HCT116 (cell line): ENCODE measurements at regions not wholly inside any gene's neighbourhood (a gene's known extent, or its start where the extent isn't known, plus 50 kb on each side); places are given as distances from the start of the nearest gene placed in this dataset.

ENCODE experiments used
- ATAC-seq: fragments of 200-7000 bp; cut with Tn5 transposase; 2 replicates; pipeline ENCODE4 v1.9.1; 2020; ENCODE audit warnings: mild to moderate bottlenecking, moderate library complexity
- BruUV-seq: library from RNA; stranded (reverse); fragments of 400-500 nt; replicated peaks from 2 replicates; lab custom pipeline; 2021; lab: Mats Ljungman, UMichigan
- CTCF ChIA-PET: fragments of 300-600 bp; sonication (Branson Sonifier 250); formaldehyde crosslinking; loops from one replicate; lab custom pipeline; 2021; ENCODE audit warnings: antibody characterized with exemption; lab: Charles Lee
- POLR2A ChIA-PET: fragments of 300-600, 350-600 bp; sonication (Branson Sonifier 250); formaldehyde crosslinking; loops from one replicate; lab custom pipeline; 2021; ENCODE audit warnings: antibody characterized with exemption; lab: Charles Lee
- RAD21 ChIA-PET, 2 experiments: fragments of 300-600 bp; sonication (Branson Sonifier 250); formaldehyde crosslinking; loops; one replicate each; lab custom pipeline; 2023; ENCODE audit warnings: low total read pairs in 2 of 2; ENCODE audit not compliant: uncharacterized antibody in 2 of 2, unreplicated experiment in 2 of 2, low non-redundant PET in 1 of 2; lab: Charles Lee
- DNase-seq: peaks from one replicate; pipeline ENCODE4 v3.0.0-alpha.2; 2010; ENCODE audit warnings: low read depth, low spot score
- H2AFZ ChIP-seq: fragments of 200-600 bp; shearing (Covaris generic), sonication (generic); 2 replicates; pipeline ENCODE4 v1.6.1; 2017; ENCODE audit warnings: low read depth, mixed run types, mixed read lengths, antibody characterized with exemption, low read length; ENCODE audit not compliant: poor library complexity, severe bottlenecking
- H3K27ac ChIP-seq: 2 replicates; pipeline ENCODE4 v1.5.1; 2012; ENCODE audit warnings: low read depth, low read length
- H3K27me3 ChIP-seq: fragments of 200-600 bp; sonication (generic); 2 replicates; pipeline ENCODE4 v1.6.1; 2016; ENCODE audit warnings: mixed run types, low read length, mixed read lengths; ENCODE audit not compliant: insufficient read depth
- H3K36me3 ChIP-seq, 2 experiments: fragments of 200-500 bp in 1 of 2; fragments of 200-600 bp in 1 of 2; sonication (Bioruptor generic) in 1 of 2; sonication (generic) in 1 of 2; 2 replicates each; pipeline versions ENCODE4 v1.5.1 to v1.6.1; 2014 to 2016; ENCODE audit warnings: low read length in 2 of 2, inconsistent platforms in 1 of 2, mixed read lengths in 1 of 2, mixed run types in 1 of 2; ENCODE audit not compliant: insufficient read depth in 2 of 2, control insufficient read depth in 1 of 2
- H3K4me1 ChIP-seq, 2 experiments: fragments of 200-600 bp in 1 of 2; sonication (generic) in 1 of 2; 2 replicates each; pipeline versions ENCODE4 v1.5.1 to v1.6.1; 2012 to 2017; ENCODE audit warnings: low read length in 2 of 2, inconsistent platforms in 1 of 2, mild to moderate bottlenecking in 1 of 2, mixed read lengths in 1 of 2, mixed run types in 1 of 2, moderate library complexity in 1 of 2; ENCODE audit not compliant: insufficient read depth in 2 of 2, control insufficient read depth in 1 of 2
- H3K4me2 ChIP-seq: fragments of 200-600 bp; sonication (generic); 2 replicates; pipeline ENCODE4 v1.6.1; 2017; ENCODE audit warnings: mixed run types, low read length, mixed read lengths
- H3K4me3 ChIP-seq, 2 experiments: fragments of 200-600 bp in 1 of 2; sonication (generic) in 1 of 2; replicated peaks in 1 of 2; 2 replicates each; pipeline ENCODE4 v1.5.1; 2011 to 2016; ENCODE audit warnings: low read length in 2 of 2, control low read depth in 1 of 2, low read depth in 1 of 2, mild to moderate bottlenecking in 1 of 2, mixed read lengths in 1 of 2, mixed run types in 1 of 2
- H3K79me2 ChIP-seq: fragments of 200-600 bp; sonication (generic); 2 replicates; pipeline ENCODE4 v1.6.1; 2017; ENCODE audit warnings: mild to moderate bottlenecking, mixed run types, low read length, moderate library complexity, mixed read lengths; ENCODE audit not compliant: insufficient read depth
- H3K9ac ChIP-seq: fragments of 200-600 bp; sonication (generic); 2 replicates; pipeline ENCODE4 v1.6.1; 2016; ENCODE audit warnings: low read length, mixed read lengths
- H3K9me2 ChIP-seq: fragments of 200-600 bp; sonication (generic), shearing (Covaris generic); 2 replicates; pipeline ENCODE4 v1.6.1; 2017; ENCODE audit warnings: mixed run types, mild to moderate bottlenecking, moderate library complexity; ENCODE audit not compliant: insufficient read depth
- H3K9me3 ChIP-seq, 2 experiments: fragments of 200-500 bp in 1 of 2; fragments of 200-600 bp in 1 of 2; sonication (Bioruptor generic) in 1 of 2; sonication (generic) in 1 of 2; 2 replicates each; pipeline ENCODE4 v1.6.1; 2014 to 2017; ENCODE audit warnings: low read length in 2 of 2, mixed read lengths in 2 of 2, inconsistent platforms in 1 of 2, low read depth in 1 of 2, mild to moderate bottlenecking in 1 of 2, mixed run types in 1 of 2, moderate library complexity in 1 of 2; ENCODE audit not compliant: control insufficient read depth in 1 of 2, insufficient read depth in 1 of 2
- H4K20me1 ChIP-seq: fragments of 200-600 bp; sonication (generic), shearing (Covaris generic); 2 replicates; pipeline ENCODE4 v1.6.1; 2017; ENCODE audit warnings: mixed run types, mild to moderate bottlenecking, moderate library complexity; ENCODE audit not compliant: insufficient read depth
- CBX3 ChIP-seq: IDR thresholded peaks from 2 replicates; pipeline ENCODE4 v1.6.1; 2012; ENCODE audit warnings: low read depth
- CEBPB ChIP-seq: IDR thresholded peaks from 2 replicates; pipeline ENCODE4 v1.6.1; 2012; ENCODE audit warnings: low read depth
- CTCF ChIP-seq, 3 experiments: fragments of 200-600 bp in 1 of 3; sonication (generic) in 1 of 3; IDR thresholded peaks in 2 of 3; conservative IDR thresholded peaks in 1 of 3; 2 replicates each; pipeline ENCODE4 v1.5.1; 2012 to 2017; ENCODE audit warnings: low read depth in 2 of 3, low read length in 2 of 3, antibody characterized with exemption in 1 of 3, borderline replicate concordance in 1 of 3, control low read depth in 1 of 3, mild to moderate bottlenecking in 1 of 3, mixed read lengths in 1 of 3, mixed run types in 1 of 3, moderate library complexity in 1 of 3; ENCODE audit not compliant: insufficient read depth in 1 of 3
- EGR1 ChIP-seq: IDR thresholded peaks from 2 replicates; pipeline ENCODE4 v1.6.1; 2012; ENCODE audit warnings: low read depth
- EZH2 ChIP-seq: fragments of 200-600 bp; sonication (generic); IDR thresholded peaks from 2 replicates; pipeline ENCODE4 v1.6.1; 2017; ENCODE audit warnings: antibody characterized with exemption, mixed run types
- EZH2phosphoT487 ChIP-seq: fragments of 200-600 bp; IDR thresholded peaks from 2 replicates; pipeline ENCODE4 v1.6.1; 2018; ENCODE audit warnings: antibody characterized with exemption, borderline replicate concordance
- JUND ChIP-seq: IDR thresholded peaks from 2 replicates; pipeline ENCODE4 v1.6.1; 2012
- POLR2A ChIP-seq: IDR thresholded peaks from 2 replicates; pipeline ENCODE4 v1.7.0; 2011; ENCODE audit warnings: borderline replicate concordance; ENCODE audit not compliant: insufficient read depth, insufficient read length; ENCODE audit errors: extremely low read depth
- POLR2AphosphoS5 ChIP-seq: IDR thresholded peaks from 2 replicates; pipeline ENCODE4 v1.6.1; 2011; ENCODE audit warnings: mild to moderate bottlenecking, low read depth, low read length, moderate library complexity
- RAD21 ChIP-seq: IDR thresholded peaks from 2 replicates; pipeline ENCODE4 v1.6.1; 2012; ENCODE audit warnings: low read depth, mild to moderate bottlenecking
- TCF7L2 ChIP-seq: IDR thresholded peaks from 2 replicates; pipeline ENCODE4 v1.7.0; 2011; ENCODE audit warnings: borderline replicate concordance, inconsistent platforms; ENCODE audit not compliant: insufficient read depth, insufficient read length; ENCODE audit errors: extremely low read depth
- YY1 ChIP-seq: IDR thresholded peaks from 2 replicates; pipeline ENCODE4 v1.6.1; 2011; ENCODE audit warnings: low read length, low read depth, moderate library complexity, mild to moderate bottlenecking; ENCODE audit not compliant: insufficient replicate concordance; ENCODE audit errors: extremely low read depth
- ZBTB33 ChIP-seq: IDR thresholded peaks from 2 replicates; pipeline ENCODE4 v1.6.1; 2011; ENCODE audit warnings: mild to moderate bottlenecking, low read length, moderate library complexity; ENCODE audit not compliant: insufficient replicate concordance; ENCODE audit errors: extremely low read depth
- ZFX ChIP-seq: fragments of 450-650 bp; IDR thresholded peaks from 2 replicates; pipeline ENCODE4 v1.6.1; 2017
- intact Hi-C: fragments of 100-400 bp; cut with micrococcal nuclease; formaldehyde crosslinking; loops from 2 replicates; pipeline ENCODE4 v1.10.0; 2022

GRCh38 chr7:41219276-41219675 lies 483.6 kb downstream of the INHBA start:
- Histone ChIP-seq H3K4me3 (no peak overlapping the region), H3K36me3 (no peaks in the 10 kb centered on the region), H3K27ac (no peak overlapping the region), H3K4me2 (no peak overlapping the region), H3K27me3 (no peaks in the 10 kb centered on the region), H3K9me2 (no peaks in the 10 kb centered on the region), H3K9ac (no peak overlapping the region), H4K20me1 (no peaks in the 10 kb centered on the region), H3K4me1 (peaks cover 2 to 19% of the 10 kb centered on the region in 2 experiments; a peak in 3 of 4 replicates), H3K79me2 (no peaks in the 10 kb centered on the region), H3K9me3 (no peaks in the 10 kb centered on the region), H2AFZ (no peak overlapping the region)
- DNase-seq (no peak), ATAC-seq (no peak)
- ChIA-PET CTCF (no interaction called here), POLR2A (no interaction called here), RAD21 (no interaction called here)
- TF ChIP-seq CTCF (IDR thresholded peaks at IDR 0.05 in 2 of 3, conservative IDR thresholded peaks at IDR 0.05 in 1 of 3; ENCODE audit: borderline replicate concordance in 1 of 3, insufficient read depth in 1 of 3, low read depth in 2 of 3, low read length in 2 of 3) (no peak), EZH2 (no peak), EGR1 (no peak), YY1 (no peak), CEBPB (no peak), TCF7L2 (no peak), ZFX (no peak)
- intact Hi-C loops, result no loop called here
- no TSS peak for BruUV-seq

DNA sequence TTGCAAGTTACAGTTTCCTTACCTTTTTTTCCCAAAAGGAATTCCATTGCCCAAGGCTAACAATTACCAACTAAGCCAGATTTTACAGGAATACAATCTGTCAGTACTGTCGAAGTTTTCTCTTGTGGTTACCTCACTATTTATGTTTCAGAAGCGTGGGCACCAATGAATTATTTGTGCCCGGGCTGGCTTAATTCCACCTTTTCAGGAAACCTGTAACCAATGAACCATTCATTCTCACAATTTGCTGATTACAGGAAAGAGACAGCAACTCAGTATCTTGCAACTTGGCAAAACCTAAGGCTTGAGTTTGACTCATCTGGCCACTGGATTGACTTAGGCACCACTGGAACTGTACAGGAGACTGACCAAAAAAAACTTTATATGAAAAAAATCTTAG lies 485.6 kb downstream of the INHBA start:
- TF ChIP-seq EGR1 (no peak), POLR2A (no peak), ZBTB33 (no peak), RAD21 (no peak), ZFX (no peak), CBX3 (no peak), CTCF (IDR thresholded peaks at IDR 0.05 in 2 of 3, conservative IDR thresholded peaks at IDR 0.05 in 1 of 3; ENCODE audit: borderline replicate concordance in 1 of 3, insufficient read depth in 1 of 3, low read depth in 2 of 3, low read length in 2 of 3) (no peak), POLR2AphosphoS5 (no peak), TCF7L2 (no peak), EZH2phosphoT487 (no peak), JUND (no peak), CEBPB (no peak), EZH2 (no peak)
- Histone ChIP-seq H3K27me3 (no peaks in the 10 kb centered on the region), H3K4me1 (no peaks in the 10 kb centered on the region), H3K9ac (no peak overlapping the region), H3K27ac (no peak overlapping the region), H2AFZ (no peak overlapping the region), H3K79me2 (no peaks in the 10 kb centered on the region), H3K9me3 (no peaks in the 10 kb centered on the region), H4K20me1 (no peaks in the 10 kb centered on the region), H3K4me2 (no peak overlapping the region), H3K4me3 (no peak overlapping the region), H3K9me2 (no peaks in the 10 kb centered on the region), H3K36me3 (no peaks in the 10 kb centered on the region)
- ChIA-PET CTCF (no interaction called here), POLR2A (no interaction called here), RAD21 (no interaction called here)
- no TSS peak for BruUV-seq
- ATAC-seq (no peak), DNase-seq (no peak)
- intact Hi-C loops, result no loop called here
